GM18858 (cell line): ENCODE measurements at regions not wholly inside any gene's neighbourhood (a gene's known extent, or its start where the extent isn't known, plus 50 kb on each side); places are given as distances from the start of the nearest gene placed in this dataset.

ENCODE experiments used
- ATAC-seq: cut with Tn5 transposase; IDR thresholded peaks from one replicate; pipeline ENCODE4 v1.9.1; 2021; ENCODE audit not compliant: unreplicated experiment

DNA sequence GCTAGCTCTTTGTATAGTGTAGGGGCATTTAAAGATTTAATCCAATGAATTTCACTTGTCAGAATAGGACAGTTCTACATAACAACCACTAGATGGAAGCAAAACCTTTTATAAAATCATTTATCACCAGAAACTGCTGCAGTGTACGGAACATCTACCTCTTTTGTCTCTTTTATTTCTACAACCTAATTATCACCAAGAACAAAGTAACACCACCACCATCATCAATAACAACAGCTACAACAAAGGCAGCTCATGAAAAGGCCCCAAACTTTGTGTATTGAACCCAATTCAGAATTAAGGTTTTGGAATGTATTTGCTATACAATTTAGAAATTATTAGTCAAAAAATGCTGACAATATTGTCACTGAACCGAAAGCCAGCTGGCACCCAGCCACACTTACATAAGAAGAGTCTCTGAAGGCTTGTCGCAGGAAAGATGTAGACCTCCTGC is 260.9 kb upstream of the RPS6KA3 start:
- peak; percentile 51 for ATAC-seq

DNA sequence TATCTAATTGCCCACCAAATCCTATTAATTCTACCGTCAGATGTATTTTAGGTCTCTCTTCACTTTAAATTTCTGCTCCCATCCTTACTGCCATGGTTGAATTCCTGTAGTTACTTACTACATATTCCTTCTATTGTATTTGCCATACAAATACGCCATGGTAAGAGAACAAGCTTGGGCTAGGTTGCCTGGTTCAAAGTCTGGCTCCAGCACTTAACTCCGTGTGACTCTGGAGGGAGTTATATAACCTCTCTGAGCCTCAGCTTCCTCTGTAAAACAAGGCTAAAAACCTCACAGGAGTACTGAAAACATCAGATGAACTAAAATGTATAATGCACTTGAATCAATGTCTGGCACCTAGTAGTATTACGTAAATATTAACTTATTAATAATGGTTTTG is 260.3 kb upstream of the RPS6KA3 start:
- no peak for ATAC-seq

DNA sequence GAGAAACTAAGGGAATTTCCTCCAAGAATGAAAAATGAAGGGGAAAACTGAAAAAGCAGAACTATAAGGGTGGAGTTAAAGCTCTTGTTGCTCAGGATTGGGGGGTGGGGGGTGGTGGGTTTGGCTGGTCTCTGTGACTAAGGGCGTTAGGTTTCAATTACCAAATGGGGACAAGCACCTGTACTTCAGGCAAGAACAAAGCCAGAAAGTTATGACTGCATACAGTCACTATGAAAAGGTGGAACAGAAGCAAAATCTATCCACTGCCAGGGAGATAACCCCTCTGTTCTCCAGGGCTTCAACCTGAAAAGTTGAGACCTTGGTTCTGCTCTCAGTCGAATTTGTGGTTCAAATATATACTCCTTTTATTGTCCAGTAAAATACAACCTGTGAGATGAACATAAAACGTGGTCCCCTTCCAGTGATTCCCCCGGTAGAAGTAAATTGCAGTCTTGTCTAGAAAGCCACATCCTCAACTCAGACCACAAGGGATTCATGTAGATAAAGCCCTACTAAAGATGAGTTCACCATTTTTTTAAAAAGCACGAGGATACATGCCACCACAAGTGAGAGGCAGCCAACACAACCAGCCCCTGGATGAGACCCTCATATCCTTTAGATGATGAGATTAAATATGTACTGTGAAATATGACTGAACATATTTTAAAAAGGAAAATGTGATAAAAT is 257.1 kb upstream of the RPS6KA3 start:
- peak; percentile 56 for ATAC-seq

DNA sequence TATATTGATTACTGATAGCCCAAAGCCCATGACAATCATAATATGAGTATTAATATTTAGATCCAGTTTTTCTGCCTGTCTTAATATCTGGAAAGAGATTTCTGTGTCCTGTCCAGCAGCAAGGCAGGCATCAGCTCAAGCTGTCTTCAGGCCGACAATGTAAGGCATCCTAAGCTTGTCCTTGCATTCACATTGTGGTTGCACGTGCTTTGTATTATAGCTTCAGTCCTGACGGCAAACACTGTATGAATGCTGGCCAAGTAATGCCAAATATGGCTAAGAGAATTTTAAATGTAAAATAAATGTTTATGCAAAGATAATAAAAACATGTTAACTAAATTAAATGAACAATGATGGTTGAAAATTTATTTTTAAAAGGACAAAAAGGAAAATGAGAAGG is 255.7 kb upstream of the RPS6KA3 start:
- no peak for ATAC-seq

DNA sequence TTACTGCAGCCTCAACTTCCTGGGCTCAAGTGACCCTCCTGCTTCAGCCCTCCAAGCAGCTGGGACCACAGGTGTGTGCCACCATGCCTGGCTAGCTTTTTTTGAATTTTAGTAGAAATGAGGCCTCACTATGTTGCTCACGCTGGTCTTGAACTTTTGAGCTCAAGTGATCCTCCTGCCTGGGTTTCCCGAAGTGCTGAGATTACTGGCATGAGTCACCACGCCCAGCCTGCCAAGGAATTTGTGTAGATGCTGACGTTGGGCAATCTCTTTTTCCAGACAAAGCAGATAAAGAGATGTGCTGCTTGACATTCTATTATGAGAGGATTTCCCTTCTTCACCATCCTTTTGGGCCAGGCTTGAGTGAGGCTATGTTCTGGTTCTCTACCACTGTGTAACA is 254.5 kb upstream of the RPS6KA3 start:
- ATAC-seq: no peak

DNA sequence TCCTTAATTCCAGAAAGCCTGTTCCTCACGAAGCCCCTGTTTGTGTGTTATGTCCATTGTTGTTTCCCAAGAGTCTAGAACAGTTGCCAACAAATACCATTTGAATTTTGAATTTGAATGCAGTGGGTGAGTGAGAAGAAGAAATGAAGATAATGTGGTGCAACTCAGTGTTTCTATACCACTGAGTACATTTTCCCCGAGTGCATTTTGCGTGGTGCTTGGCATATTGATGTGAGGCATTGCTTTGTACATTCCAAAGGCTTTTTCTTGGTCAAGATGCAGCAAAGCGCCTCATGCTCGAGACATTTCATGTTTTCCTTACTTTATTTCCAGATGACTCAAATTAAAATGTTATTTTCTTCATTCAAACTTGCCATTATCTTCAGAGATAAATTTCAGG is 253.1 kb upstream of the RPS6KA3 start:
- ATAC-seq: no peak

DNA sequence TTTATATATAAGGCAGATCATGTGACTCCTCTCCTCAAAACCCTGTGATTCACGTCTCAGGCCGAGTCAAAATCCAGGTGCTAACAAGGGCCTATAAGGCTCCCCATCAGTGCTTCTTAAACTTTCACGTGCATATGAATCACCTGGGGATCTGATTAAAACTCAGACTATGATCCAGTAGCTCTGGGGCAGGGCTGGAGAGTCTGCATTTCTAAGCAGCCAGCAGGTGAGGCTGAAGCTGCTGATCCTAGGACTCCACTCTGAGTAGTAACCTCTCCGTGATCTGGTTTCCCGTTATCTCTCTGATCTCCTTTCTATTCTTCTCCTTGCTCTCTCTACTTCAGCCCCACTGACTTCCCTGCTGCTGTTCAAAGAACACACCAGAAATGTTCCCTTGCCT is 252.4 kb upstream of the RPS6KA3 start:
- ATAC-seq: no peak

DNA sequence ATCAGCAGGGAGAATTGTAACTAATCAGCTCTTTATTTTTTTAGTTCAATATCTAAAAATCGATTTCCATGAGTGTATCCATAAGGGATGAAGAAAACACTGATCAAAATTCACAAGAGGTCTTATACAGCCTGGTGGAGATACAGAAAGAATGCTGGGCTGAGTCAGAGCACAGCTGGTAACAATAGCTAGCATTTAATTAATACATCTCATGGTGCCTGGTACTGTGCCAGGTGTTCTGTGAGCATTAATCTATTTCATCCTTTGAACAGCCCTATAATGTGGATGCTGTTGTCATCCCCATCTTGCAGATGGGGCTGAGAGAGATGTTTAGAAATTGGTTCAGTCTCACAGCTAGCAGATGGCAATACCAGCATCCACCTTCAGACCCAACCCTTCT is 250.9 kb upstream of the RPS6KA3 start:
- ATAC-seq: no peak

DNA sequence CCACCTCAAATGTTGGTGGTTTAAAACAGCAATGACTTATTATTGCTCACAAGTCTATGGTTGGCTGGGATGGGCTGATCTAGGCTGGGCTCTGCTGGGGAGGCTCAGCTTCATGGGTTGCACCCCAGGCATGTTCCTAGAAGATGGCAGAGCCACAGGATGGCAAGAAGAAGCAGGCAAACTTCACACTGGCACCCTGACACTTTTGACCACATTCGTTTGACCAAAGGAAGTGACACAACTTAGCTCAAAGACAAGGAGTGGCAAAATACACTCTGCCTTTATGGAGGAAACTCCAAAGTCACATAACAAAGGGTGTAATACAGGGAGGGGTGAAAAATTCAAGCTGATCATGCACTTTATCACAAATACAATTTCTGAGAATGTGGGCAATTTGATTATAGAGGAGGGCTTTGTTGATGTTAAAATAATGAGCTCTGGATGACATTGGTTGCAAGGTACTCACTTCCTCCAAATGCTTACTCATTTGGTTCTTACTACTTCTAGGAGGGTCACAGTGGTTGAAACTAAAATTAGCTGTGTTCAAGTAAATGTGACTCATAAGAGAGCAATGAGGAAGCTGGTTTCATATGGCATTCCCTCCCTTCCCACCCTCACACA is 249.2 kb upstream of the RPS6KA3 start:
- ATAC-seq: peak; percentile 99

DNA sequence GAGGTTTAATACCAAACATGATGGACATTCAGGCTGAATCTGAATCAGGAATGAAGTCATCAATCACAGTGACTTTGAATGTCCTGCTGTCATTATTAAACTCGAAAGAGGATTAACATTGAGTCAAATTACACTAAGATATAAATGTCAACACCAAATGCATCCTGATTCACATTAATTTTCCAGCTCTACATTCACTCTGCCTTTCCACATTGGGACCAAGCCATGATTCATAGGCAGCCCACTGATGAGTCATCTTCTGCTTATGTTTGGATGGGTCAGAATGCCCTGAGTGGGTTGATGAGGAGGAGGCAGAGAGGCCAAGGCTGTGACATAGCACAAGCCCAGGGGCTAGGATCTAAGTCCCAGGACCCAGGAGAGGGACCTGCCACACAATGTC is 247.6 kb upstream of the RPS6KA3 start:
- ATAC-seq: no peak

DNA sequence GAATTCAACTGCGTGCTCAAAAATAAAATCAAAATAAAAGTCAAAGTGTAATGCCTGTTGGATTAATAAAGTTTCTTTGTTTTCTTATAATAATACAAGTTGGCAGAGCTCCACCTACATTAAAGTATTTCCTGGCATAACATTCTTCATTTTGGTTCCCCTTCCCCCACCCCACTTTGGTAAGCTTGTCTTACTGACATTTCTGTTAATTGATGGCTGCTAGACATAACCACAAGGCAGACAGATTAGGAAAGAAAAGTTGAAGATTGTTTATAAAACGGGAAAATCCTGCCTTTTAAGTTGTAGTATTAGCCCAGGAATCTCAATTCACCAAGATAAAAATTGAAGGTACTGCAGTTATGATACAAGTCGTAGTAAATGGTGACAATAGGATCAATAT is 246.5 kb upstream of the RPS6KA3 start:
- no peak for ATAC-seq

DNA sequence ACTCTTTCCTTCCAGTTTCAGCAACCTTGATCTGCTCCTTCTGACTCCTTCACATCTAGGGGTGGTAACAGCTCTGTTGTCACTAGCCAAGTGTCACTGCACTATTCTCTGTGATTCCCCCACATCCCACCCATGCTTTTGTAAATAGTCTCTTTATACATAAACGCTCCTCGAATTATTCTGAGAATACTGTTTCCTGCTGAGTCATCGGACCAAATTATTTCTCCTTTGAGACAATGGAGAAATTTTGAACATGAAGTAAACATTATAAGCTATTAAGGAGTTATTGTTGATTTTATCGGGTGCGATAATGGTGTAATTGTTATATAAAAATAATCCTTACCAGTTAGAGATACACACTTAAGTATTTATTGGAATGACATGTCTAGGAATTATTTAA is 245.1 kb upstream of the RPS6KA3 start:
- no peak for ATAC-seq

DNA sequence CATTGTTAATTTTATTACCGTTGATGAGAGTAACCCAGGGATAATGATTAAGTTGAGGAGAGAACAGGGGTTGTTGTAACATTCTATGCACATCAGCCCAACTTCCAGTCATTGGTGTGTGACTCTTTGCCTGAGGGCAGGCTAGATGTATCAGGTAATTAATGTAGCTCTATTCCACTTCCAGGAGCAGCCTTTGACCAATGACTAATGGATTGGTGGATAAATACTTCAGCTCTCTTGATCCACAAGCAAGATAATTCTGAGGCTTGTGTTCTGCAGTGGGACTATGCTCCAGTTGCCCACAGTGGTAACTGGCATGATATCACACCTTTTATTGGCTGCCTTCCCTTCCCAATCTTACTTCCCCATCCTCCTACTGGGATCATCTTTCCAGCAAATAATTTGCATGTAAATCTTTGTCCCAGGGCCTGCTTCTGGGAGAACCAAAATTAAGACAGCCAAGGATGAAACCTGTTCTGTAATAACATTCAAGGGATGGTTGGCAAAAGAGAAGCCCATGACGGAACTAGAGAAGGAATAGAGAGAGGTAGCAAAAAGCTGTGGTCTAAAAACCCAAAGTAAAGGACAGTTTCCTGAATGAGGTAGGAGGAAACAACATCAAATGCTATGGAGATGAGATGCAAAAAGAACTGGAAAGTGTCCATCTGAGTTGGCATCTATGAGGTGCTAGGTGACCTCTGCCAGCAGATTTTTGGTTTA is 241.4 kb upstream of the RPS6KA3 start:
- no peak for ATAC-seq

DNA sequence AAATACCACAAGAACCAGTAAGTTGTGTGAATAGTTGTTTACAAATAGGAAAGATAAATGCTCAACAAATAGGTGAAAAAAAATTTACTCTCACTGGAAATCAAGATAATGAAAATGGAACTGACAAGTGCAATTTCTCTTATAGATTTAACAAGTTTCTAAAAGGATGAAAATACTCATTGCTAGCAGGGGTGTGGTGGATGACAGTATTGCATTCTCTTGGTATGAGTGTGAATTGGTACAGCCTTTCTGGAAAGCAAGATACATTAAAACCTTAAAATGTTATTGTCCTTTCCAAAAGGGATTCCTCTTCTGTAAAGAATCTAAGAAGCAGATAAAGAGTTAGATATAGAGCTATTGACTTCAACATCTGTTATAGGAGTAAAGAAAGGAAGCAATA is 240.0 kb upstream of the RPS6KA3 start:
- no peak for ATAC-seq

DNA sequence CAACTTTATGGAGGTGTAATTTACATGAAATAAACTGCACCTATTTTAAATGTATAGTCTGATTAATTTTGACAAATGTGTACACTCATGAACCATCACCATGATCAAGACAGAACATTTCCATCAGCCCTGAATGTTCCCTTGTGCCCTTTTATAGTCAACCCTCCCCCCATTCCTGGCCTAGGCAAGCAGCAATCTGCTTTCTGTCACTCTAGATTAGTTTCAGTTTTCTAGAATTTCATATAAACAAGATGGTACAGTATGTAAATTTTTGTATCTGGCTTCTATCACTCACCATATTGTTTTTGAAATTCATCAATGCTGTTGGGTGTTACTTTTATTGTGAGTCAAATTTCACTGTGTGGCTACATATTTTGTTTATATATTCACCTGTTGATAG is 234.2 kb upstream of the RPS6KA3 start:
- ATAC-seq: no peak

DNA sequence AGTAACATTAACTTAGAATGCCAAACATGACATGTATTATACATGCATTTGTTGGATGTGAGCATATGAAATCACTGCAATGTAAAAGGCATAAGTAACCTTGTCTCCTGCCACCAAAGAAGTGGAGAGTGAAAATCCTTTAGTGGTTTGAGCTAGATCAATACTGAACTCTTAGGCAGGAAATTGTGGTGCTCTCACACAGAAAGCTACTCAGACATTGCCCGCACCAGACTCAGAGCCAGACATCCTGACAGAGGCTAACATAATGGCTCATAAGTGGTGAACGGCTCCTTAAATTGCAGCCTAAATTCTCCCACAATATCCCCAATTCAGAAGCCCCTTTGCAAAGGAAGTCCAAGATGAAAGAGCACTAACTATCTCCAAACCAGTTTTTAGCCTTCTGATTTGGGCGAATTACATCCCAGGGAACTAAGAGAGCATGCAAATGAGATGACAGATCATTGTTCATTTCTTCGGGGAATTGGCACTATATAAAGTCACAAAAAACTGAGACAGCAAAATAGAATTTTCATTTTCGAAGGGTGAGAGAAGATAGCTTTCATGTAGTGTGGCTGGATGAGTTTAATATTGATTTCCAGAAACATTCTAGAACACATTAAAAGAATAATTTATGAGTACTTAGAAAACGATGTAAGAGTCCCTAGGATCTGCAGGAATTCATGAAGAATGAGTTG is 233.6 kb upstream of the RPS6KA3 start:
- no peak for ATAC-seq

DNA sequence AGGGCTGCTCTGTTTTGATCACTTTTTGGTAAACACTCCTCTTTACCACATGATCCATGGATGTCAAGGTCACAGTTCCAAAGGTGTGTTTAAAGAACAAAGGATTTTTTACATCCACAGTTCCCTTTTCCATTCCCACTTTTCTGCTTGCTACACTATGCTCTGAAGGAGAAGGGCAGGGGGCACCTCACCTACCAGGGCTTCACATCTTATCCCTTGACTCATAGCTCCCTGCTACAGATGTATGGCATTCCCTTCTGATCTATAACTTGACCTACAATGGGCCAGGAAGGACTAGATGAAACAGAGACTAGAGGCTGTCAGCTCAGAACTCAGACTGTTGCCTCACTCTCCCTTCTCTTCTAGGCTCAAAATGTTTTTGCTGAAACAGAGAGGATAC is 233.1 kb upstream of the RPS6KA3 start:
- ATAC-seq: no peak

DNA sequence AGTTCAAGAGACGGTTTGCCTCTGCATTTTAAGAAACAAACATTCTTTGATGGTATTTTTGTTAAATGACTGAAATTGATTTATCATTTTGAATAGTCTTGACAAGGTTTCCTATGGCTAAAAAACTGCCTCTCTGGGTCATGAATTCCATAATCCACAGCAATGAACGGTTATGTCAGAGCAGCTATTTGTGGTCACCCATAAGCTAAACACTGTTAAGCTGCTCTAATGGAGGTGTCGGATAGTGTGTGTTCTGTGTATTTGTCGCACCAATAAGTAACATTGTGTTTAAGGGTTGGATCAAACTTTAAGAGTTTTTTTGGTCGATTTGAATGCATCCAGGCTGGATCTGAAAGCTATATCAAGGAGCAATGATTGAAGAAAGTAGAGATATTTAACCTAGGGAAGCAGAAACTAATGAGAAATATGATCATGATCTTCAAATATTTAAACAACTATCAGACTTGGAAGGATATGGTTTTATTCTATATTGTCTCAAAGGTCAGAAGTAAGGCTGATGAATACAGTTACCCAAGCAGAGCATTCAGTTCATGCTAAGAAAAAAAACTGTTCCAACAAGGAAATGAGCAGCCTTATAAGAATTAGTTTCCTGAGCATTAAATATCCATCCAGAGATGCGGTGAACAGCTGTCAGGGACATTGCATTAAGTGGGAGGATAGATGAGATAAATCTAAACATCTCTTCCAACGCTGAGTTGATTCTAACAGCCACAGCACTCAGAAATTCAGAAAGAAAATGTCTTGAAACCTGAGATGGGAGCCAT is 232.3 kb upstream of the RPS6KA3 start:
- ATAC-seq: no peak

DNA sequence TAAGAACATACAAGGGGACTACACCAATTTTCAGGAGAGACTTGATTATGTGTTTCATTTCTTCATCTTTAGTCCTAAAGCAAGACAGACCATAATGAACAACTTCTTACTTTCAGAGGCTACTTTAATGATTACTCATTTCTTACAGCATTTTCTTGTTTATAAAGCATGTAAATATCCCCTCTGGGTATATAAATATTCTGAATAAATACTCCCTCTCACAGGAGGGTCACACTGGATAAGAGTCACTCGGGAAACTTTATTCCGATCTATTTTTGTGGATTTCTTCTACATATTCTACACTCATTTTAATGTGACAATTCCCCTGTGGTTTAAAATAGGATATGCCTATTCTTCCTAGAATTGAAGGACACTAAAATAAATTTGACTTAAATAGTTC is 228.9 kb upstream of the RPS6KA3 start:
- no peak for ATAC-seq

DNA sequence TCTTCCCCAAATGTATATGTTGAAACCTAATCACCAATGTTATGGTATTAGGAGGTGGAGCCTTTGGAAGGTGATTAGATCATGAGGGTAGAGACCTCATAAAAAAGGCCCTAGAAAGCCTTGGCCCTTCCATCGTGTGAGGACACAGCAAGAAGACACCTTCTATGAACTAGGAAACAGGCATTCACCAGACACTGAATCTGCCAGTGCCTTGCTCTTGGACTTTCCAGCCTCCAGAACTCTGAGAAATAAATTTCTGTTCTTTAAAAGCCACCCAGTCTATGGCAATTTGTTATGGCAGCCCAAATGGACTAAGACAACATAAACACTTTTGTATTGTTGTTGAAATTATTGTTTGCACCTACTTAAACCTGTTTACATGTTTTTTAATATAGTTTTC is 221.8 kb upstream of the RPS6KA3 start:
- ATAC-seq: no peak

DNA sequence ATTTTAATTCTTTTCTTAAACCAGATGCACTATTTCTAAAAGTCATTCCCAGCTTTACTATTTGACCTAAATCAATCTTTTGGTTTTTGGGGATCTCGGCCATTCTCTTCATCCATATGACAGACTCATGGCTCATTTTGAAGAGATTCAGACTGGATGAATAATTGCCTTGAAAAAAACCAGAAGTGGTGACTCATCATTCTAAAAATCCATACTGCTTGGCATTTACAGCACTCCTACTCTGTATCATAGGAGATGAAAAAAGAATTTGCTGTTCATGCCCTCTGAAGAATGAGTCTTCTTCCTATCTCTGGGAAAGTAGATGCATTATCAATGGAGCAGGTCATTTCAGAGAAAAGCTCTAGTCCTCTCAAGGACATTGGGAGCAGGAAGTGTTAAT is 220.5 kb upstream of the RPS6KA3 start:
- ATAC-seq: no peak
